ENCODE measurements at regions not wholly inside any gene's neighbourhood (a gene's known extent, or its start where the extent isn't known, plus 50 kb on each side); places are given as distances from the start of the nearest gene placed in this dataset.

- TF ChIP-seq CTCF (IDR thresholded peaks at IDR 0.05; ENCODE audit: poor library complexity, severe bottlenecking) (no peak), EZH2 (IDR thresholded peaks at IDR 0.05; ENCODE audit: borderline replicate concordance, insufficient read depth, low read length, poor library complexity, severe bottlenecking) (no peak), MXI1 (conservative IDR thresholded peaks at IDR 0.05; ENCODE audit: poor library complexity, severe bottlenecking) (no peak)
Measured at GRCh38 chr6:90658497-90658896, 71.6 kb upstream of the MAP3K7 start.
